Uterus (tissue), 3 donors: ENCODE measurements at regions not wholly inside any gene's neighbourhood (a gene's known extent, or its start where the extent isn't known, plus 50 kb on each side); places are given as distances from the start of the nearest gene placed in this dataset.

ENCODE experiments used
- DNase-seq, 2 donors: peaks; one replicate each; pipeline ENCODE4 v3.0.0-alpha.2; 2019 to 2020
- H3K27ac ChIP-seq, 2 donors: fragments of 200-600 bp; sonication (generic); 1 replicate in 1 of 2; 2 replicates in 1 of 2; pipeline ENCODE4 v1.5.1; 2016 to 2018
- H3K27me3 ChIP-seq, 2 donors: fragments of 200-600 bp; sonication (generic); one replicate each; pipeline ENCODE4 v1.5.1; 2018 to 2019; ENCODE audit warnings: control low read depth in 1 of 2
- H3K36me3 ChIP-seq, 2 donors: fragments of 200-600 bp; sonication (generic); one replicate each; pipeline ENCODE4 v1.5.1; 2019; ENCODE audit warnings: control low read depth in 1 of 2
- H3K4me1 ChIP-seq, 2 donors: fragments of 200-600 bp; sonication (generic); one replicate each; pipeline ENCODE4 v1.5.1; 2018 to 2019; ENCODE audit warnings: control low read depth in 1 of 2
- H3K4me3 ChIP-seq, 2 donors: fragments of 200-600 bp; sonication (generic); 1 replicate in 1 of 2; 2 replicates in 1 of 2; pipeline ENCODE4 v1.5.1; 2018 to 2019; ENCODE audit warnings: mild to moderate bottlenecking in 1 of 2
- H3K9me3 ChIP-seq, 2 donors: fragments of 200-600 bp; sonication (generic); one replicate each; pipeline ENCODE4 v1.5.1; 2019; ENCODE audit warnings: control low read depth in 1 of 2
- POLR2A ChIP-seq, 2 donors: fragments of 450-650 bp; IDR thresholded peaks; one replicate each; pipeline ENCODE4 v1.6.1; 2016; ENCODE audit warnings: antibody characterized with exemption in 2 of 2, mild to moderate bottlenecking in 1 of 2, moderate library complexity in 1 of 2
- intact Hi-C: fragments of 100-400 bp; cut with DNase I; formaldehyde crosslinking; loops from one replicate; pipeline ENCODE4 v1.15.1; 2023; ENCODE audit warnings: low total_unique reads
- TF ChIP-seq, protein P1 (sequence below), 4 experiments: fragments of 200-600 bp in 2 of 4; fragments of 450-650 bp in 2 of 4; sonication (generic) in 2 of 4; IDR thresholded peaks; one replicate each; pipeline ENCODE4 v1.5.1; 2016 to 2019; ENCODE audit warnings: antibody characterized with exemption in 4 of 4, mild to moderate bottlenecking in 2 of 4, moderate library complexity in 1 of 4
- donor health status: DM: yes; HTN: yes; CAD: no.

- DNase-seq = no peak
- Histone ChIP-seq H3K27ac (no peak overlapping the region), H3K9me3 (no peaks in the 10 kb centered on the region), H3K4me3 (no peak overlapping the region), H3K4me1 (no peaks in the 10 kb centered on the region), H3K36me3 (no peaks in the 10 kb centered on the region), H3K27me3 (no peaks in the 10 kb centered on the region)
- TF ChIP-seq POLR2A (IDR thresholded peaks at IDR 0.05) = no peak
- TF ChIP-seq, protein P1, sequence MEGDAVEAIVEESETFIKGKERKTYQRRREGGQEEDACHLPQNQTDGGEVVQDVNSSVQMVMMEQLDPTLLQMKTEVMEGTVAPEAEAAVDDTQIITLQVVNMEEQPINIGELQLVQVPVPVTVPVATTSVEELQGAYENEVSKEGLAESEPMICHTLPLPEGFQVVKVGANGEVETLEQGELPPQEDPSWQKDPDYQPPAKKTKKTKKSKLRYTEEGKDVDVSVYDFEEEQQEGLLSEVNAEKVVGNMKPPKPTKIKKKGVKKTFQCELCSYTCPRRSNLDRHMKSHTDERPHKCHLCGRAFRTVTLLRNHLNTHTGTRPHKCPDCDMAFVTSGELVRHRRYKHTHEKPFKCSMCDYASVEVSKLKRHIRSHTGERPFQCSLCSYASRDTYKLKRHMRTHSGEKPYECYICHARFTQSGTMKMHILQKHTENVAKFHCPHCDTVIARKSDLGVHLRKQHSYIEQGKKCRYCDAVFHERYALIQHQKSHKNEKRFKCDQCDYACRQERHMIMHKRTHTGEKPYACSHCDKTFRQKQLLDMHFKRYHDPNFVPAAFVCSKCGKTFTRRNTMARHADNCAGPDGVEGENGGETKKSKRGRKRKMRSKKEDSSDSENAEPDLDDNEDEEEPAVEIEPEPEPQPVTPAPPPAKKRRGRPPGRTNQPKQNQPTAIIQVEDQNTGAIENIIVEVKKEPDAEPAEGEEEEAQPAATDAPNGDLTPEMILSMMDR (IDR thresholded peaks at IDR 0.05) = no peak
- intact Hi-C loops = no loop called here
These were observed 129.4 kb downstream of the RAD51AP2 start for GRCh38 chr2:17388798-17389197.

DNA sequence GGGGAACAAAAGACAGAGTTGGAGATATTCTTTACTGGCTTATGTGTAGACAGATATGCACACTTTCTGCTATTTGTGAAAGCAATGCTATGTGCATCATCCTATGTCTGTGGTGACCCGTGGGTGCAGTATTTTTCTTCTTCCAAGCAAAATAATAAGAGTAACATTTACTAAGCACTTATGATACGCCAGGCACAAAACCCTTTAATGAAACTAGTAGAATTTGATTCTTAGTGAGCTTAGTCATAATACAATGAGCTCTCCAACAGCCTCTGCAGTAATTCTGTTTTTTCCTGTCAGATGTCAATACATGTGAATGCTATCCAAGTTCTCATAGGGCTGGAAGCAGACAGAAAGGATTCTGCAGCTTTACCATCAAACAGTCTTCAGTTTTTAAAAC lies 130.6 kb downstream of the RAD51AP2 start:
- intact Hi-C loops = no loop called here
- TF ChIP-seq POLR2A (IDR thresholded peaks at IDR 0.05) = no peak
- TF ChIP-seq, protein P1 (IDR thresholded peaks at IDR 0.05) = no peak
- no peak overlapping the region for H3K27ac ChIP-seq
- H3K9me3 ChIP-seq = no peaks in the 10 kb centered on the region
- no peaks in the 10 kb centered on the region for H3K36me3 ChIP-seq
- H3K4me1 ChIP-seq = no peaks in the 10 kb centered on the region
- no peak for DNase-seq
- no peak overlapping the region for H3K4me3 ChIP-seq
- no peaks in the 10 kb centered on the region for H3K27me3 ChIP-seq

- no peaks in the 10 kb centered on the region for H3K27me3 ChIP-seq
- intact Hi-C loops = no loop called here
- H3K9me3 ChIP-seq = no peaks in the 10 kb centered on the region
- H3K36me3 ChIP-seq = no peaks in the 10 kb centered on the region
- H3K27ac ChIP-seq = no peak overlapping the region
- no peaks in the 10 kb centered on the region for H3K4me1 ChIP-seq
- no peak overlapping the region for H3K4me3 ChIP-seq
- DNase-seq = no peak
- TF ChIP-seq POLR2A (IDR thresholded peaks at IDR 0.05) = no peak
- TF ChIP-seq, protein P1 (IDR thresholded peaks at IDR 0.05) = no peak
These were observed 131.5 kb downstream of the RAD51AP2 start for GRCh38 chr2:17386771-17387170.

- DNase-seq = no peak
- H3K4me1 ChIP-seq = no peaks in the 10 kb centered on the region
- no peak overlapping the region for H3K27ac ChIP-seq
- intact Hi-C loops = no loop called here
- no peaks in the 10 kb centered on the region for H3K9me3 ChIP-seq
- no peaks in the 10 kb centered on the region for H3K27me3 ChIP-seq
- TF ChIP-seq, protein P1 (IDR thresholded peaks at IDR 0.05) = no peak
- TF ChIP-seq POLR2A (IDR thresholded peaks at IDR 0.05) = no peak
- H3K36me3 ChIP-seq = no peaks in the 10 kb centered on the region
- H3K4me3 ChIP-seq = no peak overlapping the region
These were observed 138.2 kb downstream of the RAD51AP2 start for GRCh38 chr2:17380003-17380402.

- no peak for TF ChIP-seq POLR2A (IDR thresholded peaks at IDR 0.05)
- no peak overlapping the region for H3K4me3 ChIP-seq
- intact Hi-C loops = no loop called here
These were observed 143.0 kb downstream of the RAD51AP2 start for GRCh38 chr2:17375262-17375661.

DNA sequence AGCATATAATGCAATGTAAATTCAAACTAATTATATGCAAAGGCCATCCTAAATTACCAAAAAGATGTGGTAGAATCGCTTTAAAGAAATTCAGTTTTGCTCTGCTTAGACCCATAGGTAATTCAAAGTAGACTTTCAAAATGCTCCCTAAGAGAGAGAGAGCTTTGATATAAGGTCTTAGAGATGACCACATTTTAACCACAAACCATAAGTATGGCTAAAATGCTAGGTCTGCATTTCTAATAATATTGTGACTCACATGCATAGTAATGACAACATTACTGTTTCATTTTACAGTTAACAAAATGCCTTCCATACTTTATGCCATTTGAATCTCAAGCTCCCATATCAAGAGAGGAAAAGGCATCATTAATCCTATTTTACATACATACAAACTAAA lies 144.5 kb downstream of the RAD51AP2 start:
- Histone ChIP-seq H3K27ac (no peak overlapping the region), H3K27me3 (no peaks in the 10 kb centered on the region), H3K36me3 (no peaks in the 10 kb centered on the region), H3K9me3 (no peaks in the 10 kb centered on the region), H3K4me1 (no peaks in the 10 kb centered on the region), H3K4me3 (no peak overlapping the region)
- TF ChIP-seq, protein P1 (IDR thresholded peaks at IDR 0.05) = no peak
- intact Hi-C loops = no loop called here
- no peak for DNase-seq

More at GRCh38 chr2:17375262-17375661, 143.0 kb downstream of the RAD51AP2 start:
- Histone ChIP-seq H3K27ac (no peak overlapping the region), H3K36me3 (no peaks in the 10 kb centered on the region), H3K27me3 (no peaks in the 10 kb centered on the region), H3K4me1 (no peaks in the 10 kb centered on the region), H3K9me3 (no peaks in the 10 kb centered on the region)
- DNase-seq = no peak
